MM.1S (cell line): ENCODE measurements at regions not wholly inside any gene's neighbourhood (a gene's known extent, or its start where the extent isn't known, plus 50 kb on each side); places are given as distances from the start of the nearest gene placed in this dataset.
"Not testable (repeated sequence)": the region's sequence is repeated elsewhere in the genome, so short reads cannot be mapped to it uniquely, and the experiment has no call there.

ENCODE experiments used
- DNase-seq: peaks from one replicate; pipeline ENCODE4 v3.0.0-alpha.2; 2015
- H2AFZ ChIP-seq: fragments of 300-600 bp; sonication (generic); 2 replicates; pipeline ENCODE4 v1.6.0; 2016; ENCODE audit warnings: antibody characterized with exemption, low read length
- H3F3A ChIP-seq: fragments of 300-600 bp; sonication (generic); 2 replicates; pipeline ENCODE4 v1.6.1; 2016; ENCODE audit warnings: mild to moderate bottlenecking, antibody characterized with exemption, low read length, moderate library complexity, mixed read lengths; ENCODE audit not compliant: insufficient read depth
- H3K27ac ChIP-seq: fragments of 300-600 bp; sonication (generic); 2 replicates; pipeline ENCODE4 v1.5.1; 2016; ENCODE audit warnings: mild to moderate bottlenecking, low read length
- H3K27me3 ChIP-seq: fragments of 300-600 bp; sonication (generic); replicated peaks from 2 replicates; pipeline ENCODE4 v1.6.0; 2016; ENCODE audit warnings: low read length; ENCODE audit not compliant: insufficient read depth
- H3K36me3 ChIP-seq: fragments of 300-600 bp; sonication (generic); replicated peaks from 2 replicates; pipeline ENCODE4 v1.6.1; 2016; ENCODE audit warnings: mild to moderate bottlenecking, low read length, mixed read lengths; ENCODE audit not compliant: insufficient read depth
- H3K4me1 ChIP-seq: fragments of 300-600 bp; sonication (generic); 2 replicates; pipeline ENCODE4 v1.6.1; 2016; ENCODE audit warnings: low read length, mixed read lengths
- H3K4me2 ChIP-seq: fragments of 300-600 bp; sonication (generic); 2 replicates; pipeline ENCODE4 v1.6.0; 2016; ENCODE audit warnings: low read depth, low read length
- H3K4me3 ChIP-seq: fragments of 300-600 bp; sonication (generic); 2 replicates; pipeline ENCODE4 v1.5.1; 2016; ENCODE audit warnings: low read length, mixed read lengths
- H3K79me2 ChIP-seq: fragments of 300-600 bp; sonication (generic); 2 replicates; pipeline ENCODE4 v1.6.1; 2016; ENCODE audit warnings: mixed run types, low read length, mixed read lengths
- H3K9ac ChIP-seq: fragments of 300-600 bp; sonication (generic); 2 replicates; pipeline ENCODE4 v1.6.1; 2016; ENCODE audit warnings: low read length, mixed read lengths
- H3K9me2 ChIP-seq: fragments of 300-600 bp; sonication (generic); replicated peaks from 2 replicates; pipeline ENCODE4 v1.6.1; 2016; ENCODE audit warnings: mild to moderate bottlenecking, low read length, mixed read lengths; ENCODE audit not compliant: insufficient read depth
- H3K9me3 ChIP-seq: fragments of 300-600 bp; sonication (generic); replicated peaks from 2 replicates; pipeline ENCODE4 v1.6.1; 2016; ENCODE audit warnings: mild to moderate bottlenecking, low read length, mixed read lengths; ENCODE audit not compliant: insufficient read depth
- H4K20me1 ChIP-seq: fragments of 300-600 bp; sonication (generic); 2 replicates; pipeline ENCODE4 v1.6.1; 2016; ENCODE audit warnings: mild to moderate bottlenecking, low read length, moderate library complexity, mixed read lengths; ENCODE audit not compliant: insufficient read depth
- CTCF ChIP-seq: fragments of 300-600 bp; sonication (generic); IDR thresholded peaks from 2 replicates; pipeline ENCODE4 v1.5.1; 2016; ENCODE audit warnings: antibody characterized with exemption, low read length, mixed read lengths
- EZH2 ChIP-seq: fragments of 300-600 bp; sonication (generic); optimal IDR thresholded peaks from 2 replicates; pipeline ENCODE3; 2017; ENCODE audit warnings: low read depth, mild to moderate bottlenecking, antibody characterized with exemption, low read length, mixed read lengths
- EZH2phosphoT487 ChIP-seq: fragments of 300-600 bp; sonication (generic); IDR thresholded peaks from 2 replicates; pipeline ENCODE4 v1.6.1; 2018; ENCODE audit warnings: antibody characterized with exemption, low read length

GRCh38 chrX:65900850-65901844 lies 138.7 kb downstream of the VSIG4 start:
- no peaks in the 10 kb centered on the region for H3K9me3 ChIP-seq
- no peak overlapping the region for H2AFZ ChIP-seq
- DNase-seq, result no peak
- H3K9ac ChIP-seq, result no peak overlapping the region
- H3K27ac ChIP-seq, result no peak overlapping the region
- H3K79me2 ChIP-seq, result no peaks in the 10 kb centered on the region
- H3K4me2 ChIP-seq, result no peak overlapping the region
- H3F3A ChIP-seq, result no peaks in the 10 kb centered on the region
- TF ChIP-seq EZH2, result no peak
- TF ChIP-seq CTCF, result no peak
- TF ChIP-seq EZH2phosphoT487, result no peak
- no peaks in the 10 kb centered on the region for H3K4me1 ChIP-seq
- no peaks in the 10 kb centered on the region for H3K27me3 ChIP-seq
- H4K20me1 ChIP-seq, result no peaks in the 10 kb centered on the region
- no peaks in the 10 kb centered on the region for H3K36me3 ChIP-seq
- no peak overlapping the region for H3K4me3 ChIP-seq
- no peaks in the 10 kb centered on the region for H3K9me2 ChIP-seq

GRCh38 chrX:65894133-65894532 lies 145.7 kb downstream of the VSIG4 start:
- no peaks in the 10 kb centered on the region for H3K79me2 ChIP-seq
- no peaks in the 10 kb centered on the region for H3K9me3 ChIP-seq
- H3F3A ChIP-seq, result no peaks in the 10 kb centered on the region
- H3K27me3 ChIP-seq, result no peaks in the 10 kb centered on the region
- no peak overlapping the region for H3K27ac ChIP-seq
- no peaks in the 10 kb centered on the region for H3K9me2 ChIP-seq
- no peaks in the 10 kb centered on the region for H3K36me3 ChIP-seq
- DNase-seq, result no peak
- no peak overlapping the region for H3K9ac ChIP-seq
- H2AFZ ChIP-seq, result no peak overlapping the region
- no peak overlapping the region for H3K4me2 ChIP-seq
- H3K4me3 ChIP-seq, result no peak overlapping the region
- H3K4me1 ChIP-seq, result no peaks in the 10 kb centered on the region
- H4K20me1 ChIP-seq, result no peaks in the 10 kb centered on the region
- no peak for TF ChIP-seq CTCF
- TF ChIP-seq EZH2, result no peak
- TF ChIP-seq EZH2phosphoT487, result no peak

- H3K9ac ChIP-seq, H3K79me2 ChIP-seq, DNase-seq, H3K4me2 ChIP-seq, H4K20me1 ChIP-seq, H3K27ac ChIP-seq, H3F3A ChIP-seq, H3K4me3 ChIP-seq, H3K9me2 ChIP-seq, H2AFZ ChIP-seq, H3K4me1 ChIP-seq, H3K9me3 ChIP-seq, H3K27me3 ChIP-seq, H3K36me3 ChIP-seq: not testable (repeated sequence)
These were observed 148.1 kb downstream of the VSIG4 start for GRCh38 chrX:65891817-65892216.

- not testable (repeated sequence) for H3K27me3 ChIP-seq, H3K4me1 ChIP-seq, H3K9me2 ChIP-seq, H3K9me3 ChIP-seq, H3K4me3 ChIP-seq, H3F3A ChIP-seq, H2AFZ ChIP-seq, H3K4me2 ChIP-seq, H3K9ac ChIP-seq, H3K27ac ChIP-seq, H3K79me2 ChIP-seq, H4K20me1 ChIP-seq, DNase-seq, H3K36me3 ChIP-seq
These were observed 151.7 kb downstream of the VSIG4 start for GRCh38 chrX:65888150-65888549.
